ENCODE measurements at regions not wholly inside any gene's neighbourhood (a gene's known extent, or its start where the extent isn't known, plus 50 kb on each side); places are given as distances from the start of the nearest gene placed in this dataset.

DNA sequence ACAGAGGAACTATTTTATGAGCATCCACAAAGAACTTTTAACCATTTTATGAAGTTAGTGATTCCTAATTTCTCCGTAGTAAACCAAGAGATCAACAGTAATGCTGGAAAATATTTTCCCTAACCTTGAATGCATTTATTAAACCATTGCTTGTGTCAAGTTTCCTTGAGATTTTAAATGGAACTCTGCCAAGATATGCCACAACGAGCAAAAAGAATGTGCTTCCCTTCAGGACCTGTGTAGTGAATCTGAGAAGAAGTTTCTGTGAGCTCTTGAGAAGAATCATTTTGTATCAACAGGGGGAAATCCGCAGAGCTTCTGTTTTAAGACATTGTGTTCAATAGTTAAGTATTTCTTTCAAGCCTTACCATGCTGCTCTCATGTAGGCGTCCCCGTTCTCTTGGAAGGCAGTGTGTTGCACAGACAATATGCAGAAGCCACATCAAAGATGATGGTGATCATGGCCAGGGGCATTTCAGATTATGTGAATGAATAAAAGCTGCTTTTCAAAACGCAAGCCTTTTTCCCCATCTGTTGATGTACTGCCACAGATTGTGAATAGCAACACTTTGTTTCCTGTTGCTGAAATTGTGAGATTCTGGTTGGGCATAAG lies 439.8 kb downstream of the BMP2 start:
- Histone ChIP-seq H3K36me3 (no peaks in the 10 kb centered on the region), H3K4me1 (no peaks in the 10 kb centered on the region), H3K9me3 (no peaks in the 10 kb centered on the region), H3K27ac (no peak overlapping the region), H3K27me3 (no peaks in the 10 kb centered on the region), H3K4me3 (no peak overlapping the region)
- no peak for FAIRE-seq
- intact Hi-C loops (cut with DNase I) = no loop called here
- DNase-seq = no peak
- ATAC-seq = no peak
- TF ChIP-seq, protein P1, sequence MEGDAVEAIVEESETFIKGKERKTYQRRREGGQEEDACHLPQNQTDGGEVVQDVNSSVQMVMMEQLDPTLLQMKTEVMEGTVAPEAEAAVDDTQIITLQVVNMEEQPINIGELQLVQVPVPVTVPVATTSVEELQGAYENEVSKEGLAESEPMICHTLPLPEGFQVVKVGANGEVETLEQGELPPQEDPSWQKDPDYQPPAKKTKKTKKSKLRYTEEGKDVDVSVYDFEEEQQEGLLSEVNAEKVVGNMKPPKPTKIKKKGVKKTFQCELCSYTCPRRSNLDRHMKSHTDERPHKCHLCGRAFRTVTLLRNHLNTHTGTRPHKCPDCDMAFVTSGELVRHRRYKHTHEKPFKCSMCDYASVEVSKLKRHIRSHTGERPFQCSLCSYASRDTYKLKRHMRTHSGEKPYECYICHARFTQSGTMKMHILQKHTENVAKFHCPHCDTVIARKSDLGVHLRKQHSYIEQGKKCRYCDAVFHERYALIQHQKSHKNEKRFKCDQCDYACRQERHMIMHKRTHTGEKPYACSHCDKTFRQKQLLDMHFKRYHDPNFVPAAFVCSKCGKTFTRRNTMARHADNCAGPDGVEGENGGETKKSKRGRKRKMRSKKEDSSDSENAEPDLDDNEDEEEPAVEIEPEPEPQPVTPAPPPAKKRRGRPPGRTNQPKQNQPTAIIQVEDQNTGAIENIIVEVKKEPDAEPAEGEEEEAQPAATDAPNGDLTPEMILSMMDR (IDR thresholded peaks at IDR 0.05) = no peak
- 50 to 60% methylated on average over 6 of the region's 6 CpGs for WGBS, 2 donors

DNA sequence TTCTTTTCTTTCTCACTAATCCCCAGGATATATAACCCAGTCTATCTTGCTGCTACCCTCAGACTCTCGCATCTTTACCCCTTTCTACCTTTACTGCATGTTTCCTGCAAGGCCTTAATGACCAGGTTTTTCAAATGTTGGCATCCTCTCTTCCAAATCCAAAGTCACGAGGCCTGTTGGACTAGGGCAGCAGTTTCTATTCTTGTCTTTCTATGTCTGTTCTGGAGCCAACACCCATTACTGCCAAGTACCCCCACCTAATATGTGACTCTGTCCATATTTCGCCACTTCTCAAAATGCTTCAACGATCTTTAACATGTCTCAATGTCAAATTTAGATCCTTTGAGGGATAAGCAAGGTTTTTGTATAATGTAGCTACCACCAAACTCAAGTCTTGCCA lies 443.4 kb downstream of the BMP2 start:
- 59 to 68% methylated on average over 4 of the region's 4 CpGs for WGBS, 2 donors
- FAIRE-seq = no peak
- H3K27ac ChIP-seq = no peak overlapping the region
- no peak for DNase-seq
- no peaks in the 10 kb centered on the region for H3K36me3 ChIP-seq
- no peaks in the 10 kb centered on the region for H3K27me3 ChIP-seq
- H3K9me3 ChIP-seq = no peaks in the 10 kb centered on the region
- H3K4me1 ChIP-seq = no peaks in the 10 kb centered on the region
- no peak overlapping the region for H3K4me3 ChIP-seq
- ATAC-seq = no peak
- intact Hi-C loops (cut with DNase I) = no loop called here
- TF ChIP-seq, protein P1 (IDR thresholded peaks at IDR 0.05) = no peak

DNA sequence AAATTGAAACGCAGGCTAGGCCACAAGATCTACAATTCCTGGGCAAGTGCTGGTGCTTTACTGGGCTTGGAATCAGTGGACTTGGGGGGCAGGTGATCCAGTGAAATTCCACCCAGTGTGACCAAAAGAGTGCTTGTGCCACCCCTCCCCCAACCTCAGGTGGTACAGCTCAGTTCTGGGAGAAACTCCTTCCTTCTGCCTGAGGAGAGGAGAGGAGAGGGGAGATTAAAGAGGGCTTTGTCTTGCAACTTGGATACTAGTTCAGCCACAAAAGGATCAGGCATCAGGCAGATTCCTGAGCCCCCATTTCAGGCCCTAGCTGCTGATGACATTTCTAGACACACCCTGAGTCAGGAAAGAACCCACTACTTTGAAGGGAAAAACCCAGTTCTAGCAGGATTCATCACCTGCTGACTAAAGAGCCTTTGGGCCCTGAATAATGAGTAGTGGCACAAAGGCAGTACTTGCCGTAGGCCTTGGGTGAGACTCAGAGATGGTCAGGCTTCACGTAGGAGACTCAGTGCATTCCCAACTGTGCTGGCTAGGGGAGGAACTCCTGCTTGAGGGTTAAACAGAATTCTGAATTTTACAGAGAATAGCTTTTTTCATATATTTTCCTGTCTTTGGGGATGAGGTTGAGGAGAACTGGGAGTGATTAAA lies 446.7 kb downstream of the BMP2 start:
- Histone ChIP-seq H3K4me1 (no peaks in the 10 kb centered on the region), H3K4me3 (no peak overlapping the region), H3K27ac (no peak overlapping the region), H3K9me3 (no peaks in the 10 kb centered on the region), H3K27me3 (peaks cover 0 to 4% (median 0%) of the 10 kb centered on the region in 4 donors), H3K36me3 (no peaks in the 10 kb centered on the region)
- no peak for FAIRE-seq
- TF ChIP-seq, protein P1 (IDR thresholded peaks at IDR 0.05) = no peak
- intact Hi-C loops (cut with DNase I) = no loop called here
- no peak for DNase-seq
- no peak for ATAC-seq
- WGBS, 2 donors = 72 to 75% methylated on average over 3 of the region's 3 CpGs

DNA sequence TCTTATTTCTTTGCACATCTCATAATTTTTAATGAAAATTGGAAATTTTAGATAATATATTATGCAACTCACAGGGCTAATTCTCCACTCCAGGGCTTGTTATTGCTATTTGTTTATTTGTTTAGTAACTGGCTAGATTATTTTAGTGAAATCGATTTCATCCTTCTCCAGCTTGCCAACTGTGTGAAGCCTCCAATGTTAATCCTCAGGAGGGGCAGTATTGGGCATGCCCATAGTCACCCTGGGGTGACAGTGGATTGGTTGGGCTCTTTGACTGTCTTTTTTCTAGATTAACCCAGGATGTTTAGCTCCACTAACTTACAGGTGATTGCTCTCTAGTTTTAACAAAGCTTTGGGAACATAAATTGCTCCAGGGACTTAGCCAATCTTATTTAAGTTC lies 450.1 kb downstream of the BMP2 start:
- no peak overlapping the region for H3K4me3 ChIP-seq
- FAIRE-seq = no peak

More for the DNA sequence above, 450.1 kb downstream of the BMP2 start:
- H3K36me3 ChIP-seq = no peaks in the 10 kb centered on the region
- peaks cover 0 to 4% (median 0%) of the 10 kb centered on the region in 4 donors for H3K27me3 ChIP-seq
- H3K4me1 ChIP-seq = no peaks in the 10 kb centered on the region
- H3K27ac ChIP-seq = no peak overlapping the region
- intact Hi-C loops (cut with DNase I) = no loop called here
- ATAC-seq (no peak), DNase-seq (no peak)
- no peaks in the 10 kb centered on the region for H3K9me3 ChIP-seq
- TF ChIP-seq, protein P1 (IDR thresholded peaks at IDR 0.05) = no peak
- WGBS, 2 donors = 50 to 71% methylated on average over 1 of the region's 1 CpG
